Effector memory CD4-positive, alpha-beta T cell (primary cell): ENCODE measurements at regions not wholly inside any gene's neighbourhood (a gene's known extent, or its start where the extent isn't known, plus 50 kb on each side); places are given as distances from the start of the nearest gene placed in this dataset.

Experiments
- DNase-seq, 3 donors: peaks; one replicate each; pipeline ENCODE4 v3.0.0-alpha.2; 2020
- H3K27ac ChIP-seq: 2 replicates; pipeline ENCODE4 v1.7.0; 2013; ENCODE audit warnings: mild to moderate bottlenecking, low read length, moderate library complexity; ENCODE audit not compliant: insufficient read depth, poor library complexity, severe bottlenecking
- H3K27me3 ChIP-seq: replicated peaks from 2 replicates; pipeline ENCODE4 v1.7.0; 2013; ENCODE audit warnings: mild to moderate bottlenecking, low read length; ENCODE audit not compliant: insufficient read depth, control insufficient read depth, poor library complexity, severe bottlenecking
- H3K36me3 ChIP-seq: 2 replicates; pipeline ENCODE4 v1.7.0; 2013; ENCODE audit warnings: mild to moderate bottlenecking, low read length, moderate library complexity; ENCODE audit not compliant: control insufficient read depth, insufficient read depth
- H3K4me1 ChIP-seq: 2 replicates; pipeline ENCODE4 v1.7.0; 2013; ENCODE audit warnings: low read length, mild to moderate bottlenecking; ENCODE audit not compliant: control insufficient read depth, insufficient read depth, poor library complexity, severe bottlenecking
- H3K4me3 ChIP-seq: 2 replicates; pipeline ENCODE4 v1.7.0; 2013; ENCODE audit warnings: low read length, low read depth, mild to moderate bottlenecking; ENCODE audit not compliant: insufficient read depth, poor library complexity, severe bottlenecking
- H3K9me3 ChIP-seq: 2 replicates; pipeline ENCODE4 v1.7.0; 2013; ENCODE audit warnings: mild to moderate bottlenecking, low read length, moderate library complexity; ENCODE audit not compliant: control insufficient read depth

GRCh38 chr1:238962941-238963340 lies 423.4 kb upstream of the CHRM3 start:
- Histone ChIP-seq H3K27me3 (no peaks in the 10 kb centered on the region), H3K36me3 (no peaks in the 10 kb centered on the region), H3K27ac (no peak overlapping the region)

DNA sequence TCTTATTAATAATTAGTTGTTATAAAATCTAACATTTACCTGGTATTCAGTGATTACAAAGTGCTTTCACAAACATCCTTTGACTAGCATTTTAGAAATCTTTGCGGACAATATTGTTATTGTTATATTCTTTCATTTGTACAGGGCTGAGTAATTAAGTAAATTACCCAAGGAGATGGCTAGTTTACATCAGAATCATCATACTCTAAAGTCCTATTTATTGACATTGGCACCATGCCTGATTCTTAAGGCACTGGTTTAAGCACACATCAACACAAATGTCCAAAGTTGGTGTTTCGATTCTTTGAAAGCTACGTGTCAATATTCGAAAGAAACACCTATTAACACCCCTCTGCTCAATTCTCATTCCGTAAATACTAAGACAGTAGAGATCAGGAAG lies 424.6 kb upstream of the CHRM3 start:
- Histone ChIP-seq H3K4me1 (no peaks in the 10 kb centered on the region), H3K27ac (no peak overlapping the region), H3K27me3 (no peaks in the 10 kb centered on the region), H3K36me3 (no peaks in the 10 kb centered on the region), H3K9me3 (no peaks in the 10 kb centered on the region), H3K4me3 (no peak overlapping the region)
- DNase-seq = no peak

More at GRCh38 chr1:238962941-238963340, 423.4 kb upstream of the CHRM3 start:
- H3K4me3 ChIP-seq = no peak overlapping the region
- no peak for DNase-seq
- no peaks in the 10 kb centered on the region for H3K4me1 ChIP-seq
- no peaks in the 10 kb centered on the region for H3K9me3 ChIP-seq

GRCh38 chr1:238960071-238960470 lies 426.3 kb upstream of the CHRM3 start:
- Histone ChIP-seq H3K27me3 (no peaks in the 10 kb centered on the region), H3K4me3 (no peak overlapping the region), H3K36me3 (no peaks in the 10 kb centered on the region), H3K4me1 (no peaks in the 10 kb centered on the region), H3K9me3 (no peaks in the 10 kb centered on the region), H3K27ac (no peak overlapping the region)
- DNase-seq = no peak

DNA sequence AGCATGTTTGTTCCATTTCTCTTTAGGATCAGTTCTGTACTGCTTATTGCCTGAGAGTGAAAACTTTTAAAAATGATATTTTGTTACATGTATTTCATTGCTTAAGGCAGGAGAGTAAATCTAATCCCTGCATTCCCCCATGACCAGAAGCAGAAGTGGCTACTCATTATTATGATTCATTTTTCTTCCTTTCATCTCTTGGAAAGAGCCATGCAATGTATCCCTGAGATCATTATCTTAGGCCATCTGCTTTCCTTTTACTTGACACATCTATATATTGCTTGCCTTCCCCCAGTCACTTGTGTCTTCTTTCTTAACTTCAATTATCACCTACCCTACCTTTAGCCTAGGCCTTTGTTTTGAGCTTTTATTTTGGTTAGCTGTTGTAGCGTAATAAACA lies 430.4 kb upstream of the CHRM3 start:
- H3K4me3 ChIP-seq = no peak overlapping the region
- no peaks in the 10 kb centered on the region for H3K4me1 ChIP-seq
- no peak overlapping the region for H3K27ac ChIP-seq
- no peaks in the 10 kb centered on the region for H3K27me3 ChIP-seq
- H3K36me3 ChIP-seq = no peaks in the 10 kb centered on the region
- DNase-seq = no peak
- no peaks in the 10 kb centered on the region for H3K9me3 ChIP-seq

DNA sequence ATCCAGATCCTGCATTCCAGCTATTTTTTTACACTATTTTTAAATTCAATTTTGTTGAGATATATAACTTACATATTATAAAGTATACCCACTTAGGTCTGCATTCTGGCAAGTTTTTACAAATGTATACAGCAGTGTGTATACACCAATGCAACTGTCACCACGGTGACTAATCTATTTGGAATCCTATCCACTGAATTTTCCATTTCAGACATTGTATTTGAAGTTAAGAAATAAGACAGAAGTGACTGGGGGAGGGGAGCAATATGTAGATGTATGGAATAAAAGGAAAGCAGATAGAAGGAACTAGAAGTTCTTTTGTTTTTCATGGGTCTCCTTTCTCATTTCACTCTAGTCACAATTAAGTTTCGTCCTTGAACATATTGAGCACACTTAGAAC lies 431.5 kb upstream of the CHRM3 start:
- Histone ChIP-seq H3K9me3 (no peaks in the 10 kb centered on the region), H3K4me1 (no peaks in the 10 kb centered on the region), H3K4me3 (no peak overlapping the region), H3K27ac (no peak overlapping the region), H3K27me3 (no peaks in the 10 kb centered on the region), H3K36me3 (no peaks in the 10 kb centered on the region)
- no peak for DNase-seq

DNA sequence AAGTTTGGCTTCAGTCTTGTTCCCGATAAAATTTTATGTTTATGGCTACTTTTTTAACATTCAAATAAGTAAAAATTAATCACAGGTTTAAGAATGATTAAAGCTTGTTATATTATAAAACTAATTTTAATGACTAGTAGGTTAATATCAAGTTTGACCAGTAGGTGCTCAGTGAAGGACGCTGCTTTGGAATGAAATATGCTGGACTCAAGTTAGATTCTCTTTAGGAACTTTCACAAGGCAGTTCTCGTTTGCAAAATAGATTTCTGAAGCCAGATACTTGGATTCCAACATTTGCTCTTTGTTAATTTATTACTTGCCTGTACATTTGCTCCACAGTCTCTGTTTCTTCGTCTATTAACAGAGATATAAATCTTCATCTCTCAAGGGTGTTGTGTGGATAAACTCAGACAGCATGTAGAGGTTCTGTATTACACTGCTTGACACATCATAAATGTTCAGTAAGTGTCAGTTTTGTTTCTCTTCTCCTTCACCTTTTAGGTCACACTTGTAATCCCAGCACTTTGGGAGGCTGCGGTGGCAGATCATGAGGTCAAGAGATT lies 432.8 kb upstream of the CHRM3 start:
- no peak overlapping the region for H3K4me3 ChIP-seq
- H3K36me3 ChIP-seq = no peaks in the 10 kb centered on the region

DNA sequence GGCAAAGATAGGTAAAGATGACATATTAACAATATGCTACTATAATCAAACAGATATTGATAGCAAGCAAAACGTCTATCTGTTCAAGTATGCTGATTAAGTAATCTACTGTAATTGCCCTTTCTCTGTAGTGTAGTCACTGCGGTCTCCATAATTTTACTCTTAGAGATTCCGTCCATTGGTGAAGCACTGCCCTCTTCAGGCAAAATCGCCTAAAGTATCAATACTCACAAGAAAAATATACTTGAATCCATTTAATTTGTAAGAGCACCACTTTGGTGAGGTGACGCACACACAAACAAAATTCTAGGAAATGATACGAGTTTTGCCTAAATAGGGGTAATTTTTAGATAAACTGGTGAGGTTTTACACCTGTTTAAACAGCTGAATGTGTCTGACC lies 434.6 kb upstream of the CHRM3 start:
- DNase-seq = no peak
- no peak overlapping the region for H3K4me3 ChIP-seq
- no peaks in the 10 kb centered on the region for H3K9me3 ChIP-seq
- H3K36me3 ChIP-seq = no peaks in the 10 kb centered on the region
- no peaks in the 10 kb centered on the region for H3K27me3 ChIP-seq
- no peak overlapping the region for H3K27ac ChIP-seq
- H3K4me1 ChIP-seq = no peaks in the 10 kb centered on the region

More for the DNA sequence above, 432.8 kb upstream of the CHRM3 start:
- Histone ChIP-seq H3K27me3 (no peaks in the 10 kb centered on the region), H3K9me3 (no peaks in the 10 kb centered on the region), H3K27ac (no peak overlapping the region), H3K4me1 (no peaks in the 10 kb centered on the region)
- DNase-seq = no peak

- DNase-seq = no peak
- Histone ChIP-seq H3K36me3 (no peaks in the 10 kb centered on the region), H3K4me3 (no peak overlapping the region), H3K27me3 (no peaks in the 10 kb centered on the region), H3K4me1 (no peaks in the 10 kb centered on the region), H3K9me3 (no peaks in the 10 kb centered on the region), H3K27ac (no peak overlapping the region)
Observed at GRCh38 chr1:238950784-238951183, 435.6 kb upstream of the CHRM3 start.

DNA sequence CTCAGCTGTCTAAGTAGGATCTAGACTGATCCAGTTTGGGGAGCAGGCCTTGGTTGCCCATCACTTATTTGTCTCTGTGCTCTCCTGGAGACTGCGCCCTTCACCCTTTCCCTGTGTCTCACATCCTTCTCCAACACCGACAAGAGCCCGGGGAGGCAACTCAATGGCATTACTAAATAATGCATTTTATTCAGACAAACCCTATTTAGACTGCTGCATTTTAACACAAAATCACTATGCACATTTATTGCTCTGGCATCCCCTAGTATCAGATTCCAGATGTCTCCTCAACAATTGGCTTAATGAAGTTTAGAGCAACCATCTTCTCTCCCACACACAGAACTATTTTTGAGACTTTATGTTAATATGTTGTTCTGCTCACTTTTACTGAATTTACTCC lies 436.4 kb upstream of the CHRM3 start:
- Histone ChIP-seq H3K4me1 (no peaks in the 10 kb centered on the region), H3K4me3 (no peak overlapping the region), H3K27me3 (no peaks in the 10 kb centered on the region), H3K27ac (no peak overlapping the region), H3K9me3 (no peaks in the 10 kb centered on the region), H3K36me3 (no peaks in the 10 kb centered on the region)
- DNase-seq = no peak

DNA sequence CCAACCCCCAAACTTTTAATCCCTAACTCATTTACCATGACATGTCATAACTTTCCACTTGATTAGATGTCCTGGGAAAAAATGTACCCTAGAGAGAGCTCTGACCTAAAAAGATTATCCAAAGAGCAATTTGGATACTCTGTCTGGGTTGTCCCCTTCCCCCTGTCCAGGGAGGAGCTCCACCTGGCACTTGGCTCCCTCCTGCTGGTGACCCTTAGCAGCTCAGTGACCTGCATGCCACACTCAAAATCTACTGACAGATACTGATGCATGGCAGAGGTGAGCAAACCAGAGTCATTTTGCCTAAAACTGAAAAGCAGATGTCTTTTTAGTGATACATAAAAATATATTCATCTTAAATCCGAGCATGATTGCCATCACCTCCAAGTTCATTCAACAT lies 442.3 kb upstream of the CHRM3 start:
- Histone ChIP-seq H3K27me3 (no peaks in the 10 kb centered on the region), H3K9me3 (no peaks in the 10 kb centered on the region), H3K4me1 (no peaks in the 10 kb centered on the region), H3K36me3 (no peaks in the 10 kb centered on the region), H3K27ac (no peak overlapping the region), H3K4me3 (no peak overlapping the region)
- DNase-seq = no peak

DNA sequence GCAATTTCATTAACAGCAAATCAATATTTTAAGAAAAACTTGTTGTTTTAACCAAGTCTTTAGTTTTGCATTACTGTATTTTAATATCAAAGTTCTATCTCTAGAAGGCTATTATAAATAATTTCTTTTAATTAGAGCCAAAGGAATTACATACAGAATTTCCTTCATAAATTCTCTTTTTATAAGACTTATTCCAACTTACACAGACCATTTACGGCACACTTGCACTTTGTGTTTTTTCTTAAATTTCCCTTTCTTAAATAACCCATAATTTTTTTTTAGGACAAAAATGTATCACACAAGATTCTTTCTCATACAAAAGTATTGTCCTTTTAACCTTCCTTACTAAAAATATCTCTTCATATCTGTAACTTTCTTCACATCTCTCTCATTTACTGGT lies 458.5 kb upstream of the CHRM3 start:
- Histone ChIP-seq H3K4me3 (no peak overlapping the region), H3K4me1 (no peaks in the 10 kb centered on the region), H3K9me3 (no peaks in the 10 kb centered on the region), H3K36me3 (no peaks in the 10 kb centered on the region), H3K27ac (no peak overlapping the region), H3K27me3 (no peaks in the 10 kb centered on the region)
- no peak for DNase-seq
